ENCODE measurements at regions not wholly inside any gene's neighbourhood (a gene's known extent, or its start where the extent isn't known, plus 50 kb on each side); places are given as distances from the start of the nearest gene placed in this dataset.

DNA sequence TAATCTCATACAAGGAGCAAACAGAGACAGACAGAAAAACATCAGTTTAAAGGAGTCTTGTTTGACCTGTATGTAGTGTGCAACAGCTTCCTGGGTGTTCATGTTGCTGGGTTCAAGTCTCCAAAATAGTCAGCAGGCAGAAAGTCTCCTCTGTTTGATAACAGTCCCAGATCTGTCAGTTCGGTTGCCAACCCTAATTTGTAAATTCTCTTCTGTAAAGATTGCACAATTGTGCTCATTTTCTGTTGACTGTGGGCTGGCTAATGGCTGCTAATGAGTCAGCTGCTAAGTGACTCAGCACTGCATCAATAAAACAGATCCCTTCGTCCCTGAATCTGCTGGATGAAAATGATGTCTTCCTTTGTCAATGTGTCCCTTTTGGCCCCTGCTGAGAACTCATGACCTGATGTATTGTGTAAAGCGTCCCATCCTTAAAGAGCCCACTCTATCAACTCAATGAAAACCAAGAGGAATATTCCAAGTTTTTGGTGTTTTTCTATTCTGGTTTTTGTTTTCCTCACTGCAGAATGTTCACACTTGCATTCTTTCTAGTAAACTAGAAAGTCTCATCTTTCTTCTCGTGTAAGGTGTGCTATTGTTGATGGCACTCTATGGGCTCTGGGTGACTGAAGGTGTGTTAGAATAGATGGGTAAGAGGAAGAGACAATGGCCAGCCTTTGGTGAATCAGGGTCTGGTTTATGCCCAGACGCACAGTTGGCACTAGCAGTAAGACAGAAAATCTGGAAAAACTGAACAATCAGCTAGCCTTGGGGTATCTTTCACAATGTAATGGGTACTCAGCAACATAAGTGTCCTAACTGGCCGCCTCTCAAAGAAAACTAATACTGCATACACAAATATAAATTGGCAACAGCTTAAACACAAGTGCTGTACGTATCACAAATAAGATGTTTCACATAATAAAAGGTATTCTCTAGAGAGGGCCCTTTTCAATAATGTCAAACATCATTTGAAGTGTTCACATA is 75.1 kb upstream of the SIPA1L2 start:
- CTCF ChIA-PET: interaction anchor here (1.1 kb wide), 1 partner anchor 27 kb away, joined by 3 read pairs; no protein-coding TSS in a partner anchor
- TF ChIP-seq, protein P1, sequence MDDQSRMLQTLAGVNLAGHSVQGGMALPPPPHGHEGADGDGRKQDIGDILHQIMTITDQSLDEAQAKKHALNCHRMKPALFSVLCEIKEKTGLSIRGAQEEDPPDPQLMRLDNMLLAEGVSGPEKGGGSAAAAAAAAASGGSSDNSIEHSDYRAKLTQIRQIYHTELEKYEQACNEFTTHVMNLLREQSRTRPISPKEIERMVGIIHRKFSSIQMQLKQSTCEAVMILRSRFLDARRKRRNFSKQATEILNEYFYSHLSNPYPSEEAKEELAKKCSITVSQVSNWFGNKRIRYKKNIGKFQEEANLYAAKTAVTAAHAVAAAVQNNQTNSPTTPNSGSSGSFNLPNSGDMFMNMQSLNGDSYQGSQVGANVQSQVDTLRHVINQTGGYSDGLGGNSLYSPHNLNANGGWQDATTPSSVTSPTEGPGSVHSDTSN (IDR thresholded peaks at IDR 0.05): peak; percentile 35
- TF ChIP-seq USF1 (IDR thresholded peaks at IDR 0.05; ENCODE audit: borderline replicate concordance, low read depth) (no peak), TAF1 (IDR thresholded peaks at IDR 0.05; ENCODE audit: borderline replicate concordance, low read depth, low read length) (no peak), FOSL2 (IDR thresholded peaks at IDR 0.05; ENCODE audit: borderline replicate concordance, low read depth) (peak; percentile 21; the same call in 1 of the 2 replicates), MXI1 (IDR thresholded peaks at IDR 0.05; ENCODE audit: low read depth, low read length) (no peak), TEAD4 (IDR thresholded peaks at IDR 0.05; ENCODE audit: borderline replicate concordance, insufficient read depth) (no peak)
- Histone ChIP-seq H3K27me3 (ENCODE audit: insufficient read depth) (no peaks in the 10 kb centered on the region), H3F3A (replicated peaks; ENCODE audit: insufficient read depth) (no peaks in the 10 kb centered on the region), H4K20me1 (ENCODE audit: insufficient read depth) (no peaks in the 10 kb centered on the region), H3K9ac (no peak overlapping the region), H3K4me2 (no peak overlapping the region), H3K9me2 (no peaks in the 10 kb centered on the region), H2AFZ (ENCODE audit: low read depth) (no peak overlapping the region; the same call in 1 of the 2 replicates), H3K36me3 (replicated peaks in 1 of 2; ENCODE audit: control insufficient read depth in 1 of 2, insufficient read depth in 2 of 2, low read length in 1 of 2) (no peaks in the 10 kb centered on the region), H3K9me3 (no peaks in the 10 kb centered on the region), H3K4me1 (ENCODE audit: control insufficient read depth in 1 of 2, insufficient read depth in 2 of 2, low read depth in 1 of 2, low read length in 1 of 2) (peaks cover 0 to 9% of the 10 kb centered on the region in 2 experiments; a peak in 2 of 4 replicates), H3K27ac (ENCODE audit: low read depth in 2 of 2, low read length in 1 of 2) (no peak overlapping the region; a peak in 1 of 4 replicates), H3K4me3 (ENCODE audit: low read depth in 2 of 2, low read length in 1 of 2) (no peak overlapping the region), H3K79me2 (ENCODE audit: insufficient read depth) (no peaks in the 10 kb centered on the region)
- POLR2A ChIA-PET: no interaction called here
- 41% methylated on average over 7 of the region's 7 CpGs for WGBS (ENCODE audit: low lambda C conversion rate)
- peak; percentile 19 for DNase-seq

- CTCF ChIA-PET: interaction anchor here (1.1 kb wide), 1 partner anchor 28 kb away, joined by 3 read pairs; no protein-coding TSS in a partner anchor
- H4K20me1 ChIP-seq (ENCODE audit: insufficient read depth): no peaks in the 10 kb centered on the region
- no peak overlapping the region for H2AFZ ChIP-seq (ENCODE audit: low read depth)
- H3K36me3 ChIP-seq (replicated peaks in 1 of 2; ENCODE audit: control insufficient read depth in 1 of 2, insufficient read depth in 2 of 2, low read length in 1 of 2): no peaks in the 10 kb centered on the region
- peaks cover 0 to 9% of the 10 kb centered on the region in 2 experiments; a peak in 2 of 4 replicates for H3K4me1 ChIP-seq (ENCODE audit: control insufficient read depth in 1 of 2, insufficient read depth in 2 of 2, low read depth in 1 of 2, low read length in 1 of 2)
- no peak overlapping the region for H3K4me2 ChIP-seq
- no peak for TF ChIP-seq GATA2 (CRISPR knock-in tag; IDR thresholded peaks at IDR 0.05)
- TF ChIP-seq SIN3A (IDR thresholded peaks at IDR 0.05; ENCODE audit: borderline replicate concordance, low read depth, low read length): no peak
- TF ChIP-seq JUND (IDR thresholded peaks at IDR 0.05): no peak
- TF ChIP-seq MAX (IDR thresholded peaks at IDR 0.05; ENCODE audit: low read depth): no peak
- no peak for TF ChIP-seq RFX5 (IDR thresholded peaks at IDR 0.05; ENCODE audit: low read length)
- TF ChIP-seq TAF1 (IDR thresholded peaks at IDR 0.05; ENCODE audit: borderline replicate concordance, low read depth, low read length): no peak
- no peak for TF ChIP-seq GABPA (IDR thresholded peaks at IDR 0.05; ENCODE audit: low read depth)
- TF ChIP-seq RCOR1 (IDR thresholded peaks at IDR 0.05; ENCODE audit: low read length): no peak
- TF ChIP-seq NFIC (IDR thresholded peaks at IDR 0.05; ENCODE audit: borderline replicate concordance): no peak
- TF ChIP-seq RXRA (IDR thresholded peaks at IDR 0.05; ENCODE audit: borderline replicate concordance, low read depth): no peak
- no peak for TF ChIP-seq POLR2AphosphoS5 (IDR thresholded peaks at IDR 0.05; ENCODE audit: low read depth, low read length)
- H3K27me3 ChIP-seq (ENCODE audit: insufficient read depth): no peaks in the 10 kb centered on the region
- no peak overlapping the region for H3K27ac ChIP-seq (ENCODE audit: low read depth in 2 of 2, low read length in 1 of 2)
- H3K9ac ChIP-seq: no peak overlapping the region
- no peaks in the 10 kb centered on the region for H3F3A ChIP-seq (replicated peaks; ENCODE audit: insufficient read depth)
- DNase-seq: no peak
- H3K79me2 ChIP-seq (ENCODE audit: insufficient read depth): no peaks in the 10 kb centered on the region
- no peaks in the 10 kb centered on the region for H3K9me3 ChIP-seq
- H3K4me3 ChIP-seq (ENCODE audit: low read depth in 2 of 2, low read length in 1 of 2): no peak overlapping the region
- POLR2A ChIA-PET: no interaction called here
- 52% methylated on average over 7 of the region's 7 CpGs for WGBS (ENCODE audit: low lambda C conversion rate)
- no peaks in the 10 kb centered on the region for H3K9me2 ChIP-seq
These were observed 76.1 kb upstream of the SIPA1L2 start for GRCh38 chr1:232705815-232706575.
